Smooth muscle cell (in vitro differentiated cells): ENCODE measurements at regions not wholly inside any gene's neighbourhood (a gene's known extent, or its start where the extent isn't known, plus 50 kb on each side); places are given as distances from the start of the nearest gene placed in this dataset.

Experiments used
- DNase-seq: peaks from one replicate; lab custom pipeline; 2025; ENCODE audit not compliant: unreplicated experiment; lab: John Stamatoyannopoulos, UW
- H2AFZ ChIP-seq: fragments of 200-600 bp; sonication (generic); 2 replicates; pipeline ENCODE4 v1.6.0; 2016; ENCODE audit warnings: antibody characterized with exemption, low read depth, mild to moderate bottlenecking
- H3F3A ChIP-seq: fragments of 200-600 bp; sonication (generic); 2 replicates; pipeline ENCODE4 v1.6.0; 2017; ENCODE audit warnings: antibody characterized with exemption, low read depth
- H3K27ac ChIP-seq: fragments of 200-600 bp; sonication (generic); 2 replicates; pipeline ENCODE4 v1.5.1; 2016; ENCODE audit warnings: low read depth, mild to moderate bottlenecking
- H3K27me3 ChIP-seq: fragments of 200-600 bp; sonication (generic); 2 replicates; pipeline ENCODE4 v1.6.1; 2016; ENCODE audit warnings: low read depth, mild to moderate bottlenecking
- H3K36me3 ChIP-seq: fragments of 200-600 bp; sonication (generic); 2 replicates; pipeline ENCODE4 v1.5.1; 2016; ENCODE audit warnings: low read depth
- H3K4me1 ChIP-seq: fragments of 200-600 bp; sonication (generic); 2 replicates; pipeline ENCODE4 v1.5.1; 2016; ENCODE audit warnings: low read depth
- H3K4me2 ChIP-seq: fragments of 200-600 bp; sonication (generic); 2 replicates; pipeline ENCODE4 v1.6.0; 2016; ENCODE audit warnings: mild to moderate bottlenecking
- H3K4me3 ChIP-seq: fragments of 200-600 bp; sonication (generic); 2 replicates; pipeline ENCODE4 v1.5.1; 2016; ENCODE audit warnings: mild to moderate bottlenecking
- H3K79me2 ChIP-seq: fragments of 200-600 bp; sonication (generic); 2 replicates; pipeline ENCODE4 v1.6.0; 2016; ENCODE audit warnings: low read depth, mild to moderate bottlenecking
- H3K9ac ChIP-seq: fragments of 200-600 bp; sonication (generic); 2 replicates; pipeline ENCODE4 v1.6.0; 2016; ENCODE audit warnings: low read depth
- H3K9me3 ChIP-seq: fragments of 200-600 bp; sonication (generic); replicated peaks from 2 replicates; pipeline ENCODE4 v1.5.1; 2016; ENCODE audit warnings: low read depth
- H4K20me1 ChIP-seq: fragments of 200-600 bp; sonication (generic); 2 replicates; pipeline ENCODE4 v1.6.0; 2016; ENCODE audit warnings: low read depth
- CTCF ChIP-seq: fragments of 200-600 bp; sonication (generic); IDR thresholded peaks from 2 replicates; pipeline ENCODE4 v1.5.1; 2017; ENCODE audit warnings: borderline replicate concordance, mild to moderate bottlenecking, antibody characterized with exemption; ENCODE audit not compliant: insufficient read depth, poor library complexity, severe bottlenecking
- WGBS: methylation state at CpG from one replicate; pipeline ENCODE4 v1.1.7; 2016; ENCODE audit warnings: low lambda C conversion rate; 5-methylcytosine and 5-hydroxymethylcytosine counted together

GRCh38 chr6:82022614-82023129 lies 224.9 kb downstream of the IBTK start:
- Histone ChIP-seq H3K4me3 (no peak overlapping the region), H3K36me3 (no peaks in the 10 kb centered on the region), H3K79me2 (no peaks in the 10 kb centered on the region), H3F3A (peaks cover 6% of the 10 kb centered on the region), H3K27me3 (no peaks in the 10 kb centered on the region), H4K20me1 (no peaks in the 10 kb centered on the region), H2AFZ (no peak overlapping the region), H3K9ac (no peak overlapping the region), H3K27ac (peak overlapping the region; percentile 59), H3K4me1 (peaks cover 7% of the 10 kb centered on the region), H3K4me2 (peak overlapping the region; percentile 37), H3K9me3 (no peaks in the 10 kb centered on the region)
- DNase-seq: no peak
- WGBS: 62% methylated on average over 2 of the region's 2 CpGs
- TF ChIP-seq CTCF: no peak

DNA sequence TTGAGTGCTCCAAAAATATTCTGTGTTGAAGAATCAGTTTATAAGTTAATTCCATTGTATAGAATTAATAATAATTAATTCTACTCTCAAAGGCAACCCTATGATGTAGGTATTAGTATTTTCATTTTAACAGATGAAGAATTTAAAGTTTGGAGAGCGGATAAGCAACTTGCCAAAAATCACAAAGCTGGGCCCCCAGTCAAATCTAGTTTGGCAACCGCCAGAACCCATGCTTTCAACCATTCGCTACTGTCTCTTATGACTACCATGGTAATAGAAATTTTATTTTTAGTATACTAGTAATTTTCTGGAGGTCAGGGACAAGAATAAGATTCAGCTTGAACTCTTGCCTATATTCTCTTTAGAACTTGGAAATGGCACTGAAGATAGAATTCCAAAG lies 229.8 kb downstream of the IBTK start:
- peak overlapping the region; percentile 86 for H3K27ac ChIP-seq

DNA sequence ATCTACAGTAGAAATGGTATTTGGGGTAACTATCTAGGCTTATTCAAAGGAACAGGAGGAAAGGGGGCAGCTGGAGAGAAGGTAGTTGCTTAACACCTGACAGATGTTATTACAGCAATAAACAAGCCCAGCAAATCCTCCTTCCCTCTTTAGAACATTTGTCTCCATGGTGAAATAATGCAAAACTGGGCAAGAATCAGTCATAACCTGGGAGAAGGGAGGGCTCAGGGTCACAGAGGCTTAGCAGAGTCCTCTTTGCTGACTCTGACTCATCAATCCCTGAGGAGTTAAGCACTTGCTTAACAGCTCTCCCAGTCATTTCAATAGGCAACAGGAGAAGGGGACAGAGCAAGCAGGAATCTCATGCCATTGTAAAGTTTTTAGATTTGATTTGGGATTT lies 230.3 kb downstream of the IBTK start:
- peak overlapping the region; percentile 86 for H3K27ac ChIP-seq
- H3K4me2 ChIP-seq: peak overlapping the region; percentile 23
- no peak for TF ChIP-seq CTCF
- no peaks in the 10 kb centered on the region for H3K9me3 ChIP-seq
- no peaks in the 10 kb centered on the region for H3K79me2 ChIP-seq
- no peak overlapping the region for H2AFZ ChIP-seq
- peaks cover 7% of the 10 kb centered on the region for H3K4me1 ChIP-seq
- no peak overlapping the region for H3K4me3 ChIP-seq
- H3K27me3 ChIP-seq: no peaks in the 10 kb centered on the region
- no peaks in the 10 kb centered on the region for H4K20me1 ChIP-seq
- peak overlapping the region; percentile 50 for H3K9ac ChIP-seq
- peaks cover 17% of the 10 kb centered on the region for H3F3A ChIP-seq
- H3K36me3 ChIP-seq: no peaks in the 10 kb centered on the region
- no peak for DNase-seq

More for the DNA sequence above, 229.8 kb downstream of the IBTK start:
- H3F3A ChIP-seq: peaks cover 17% of the 10 kb centered on the region
- H3K4me1 ChIP-seq: peaks cover 7% of the 10 kb centered on the region
- no peak overlapping the region for H3K9ac ChIP-seq
- no peak overlapping the region for H2AFZ ChIP-seq
- no peak for DNase-seq
- no peaks in the 10 kb centered on the region for H3K36me3 ChIP-seq
- TF ChIP-seq CTCF: no peak
- no peak overlapping the region for H3K4me3 ChIP-seq
- H3K9me3 ChIP-seq: no peaks in the 10 kb centered on the region
- no peaks in the 10 kb centered on the region for H4K20me1 ChIP-seq
- H3K79me2 ChIP-seq: no peaks in the 10 kb centered on the region
- peak overlapping the region; percentile 23 for H3K4me2 ChIP-seq
- 97% methylated on average over 3 of the region's 3 CpGs for WGBS
- H3K27me3 ChIP-seq: no peaks in the 10 kb centered on the region

DNA sequence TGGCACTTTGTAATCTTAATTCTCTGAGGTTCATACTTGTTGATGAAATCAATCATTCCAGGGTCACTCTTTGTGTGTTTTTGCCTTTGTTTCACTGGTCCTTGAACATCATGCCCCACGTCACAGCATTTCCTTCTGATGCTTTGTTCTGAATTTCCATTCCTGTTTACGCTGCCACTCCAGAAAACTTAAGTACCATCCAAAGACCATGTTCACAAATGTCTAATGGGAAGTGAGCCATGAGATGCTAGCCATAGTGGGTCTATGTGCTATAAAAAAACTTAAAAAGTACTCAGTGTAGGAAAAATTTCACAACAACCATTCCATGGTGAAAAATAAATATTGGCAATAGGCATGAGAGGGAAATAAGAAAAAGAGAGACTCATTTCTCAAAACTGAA lies 232.0 kb downstream of the IBTK start:
- H3K4me1 ChIP-seq: peaks cover 7% of the 10 kb centered on the region
- DNase-seq: no peak
- WGBS: 77% methylated on average over 2 of the region's 2 CpGs
- peaks cover 17% of the 10 kb centered on the region for H3F3A ChIP-seq
- no peaks in the 10 kb centered on the region for H3K36me3 ChIP-seq
- no peak overlapping the region for H3K9ac ChIP-seq
- peak overlapping the region; percentile 41 for H2AFZ ChIP-seq
- no peak for TF ChIP-seq CTCF
- no peaks in the 10 kb centered on the region for H3K79me2 ChIP-seq
- no peak overlapping the region for H3K4me3 ChIP-seq
- no peak overlapping the region for H3K4me2 ChIP-seq
- no peaks in the 10 kb centered on the region for H3K9me3 ChIP-seq
- H4K20me1 ChIP-seq: no peaks in the 10 kb centered on the region
- peak overlapping the region; percentile 84 for H3K27ac ChIP-seq
- no peaks in the 10 kb centered on the region for H3K27me3 ChIP-seq
